ENCODE measurements at regions not wholly inside any gene's neighbourhood (a gene's known extent, or its start where the extent isn't known, plus 50 kb on each side); places are given as distances from the start of the nearest gene placed in this dataset.

- TF ChIP-seq CTCF (conservative IDR thresholded peaks at IDR 0.05) = no peak
- H3K27ac ChIP-seq = no peak overlapping the region
Observed at GRCh38 chrX:39969099-39969818, 128.5 kb downstream of the BCOR start.

GRCh38 chrX:39969819-39970504, 127.8 kb downstream of the BCOR start:
- TF ChIP-seq CTCF (conservative IDR thresholded peaks at IDR 0.05) = no peak
- H3K27ac ChIP-seq = no peak overlapping the region

- H3K27ac ChIP-seq = no peak overlapping the region
- no peak for TF ChIP-seq CTCF (conservative IDR thresholded peaks at IDR 0.05)
Observed at GRCh38 chrX:39971760-39972159, 126.0 kb downstream of the BCOR start.

- no peak for TF ChIP-seq CTCF (conservative IDR thresholded peaks at IDR 0.05)
- H3K27ac ChIP-seq = no peak overlapping the region
Observed at GRCh38 chrX:39972340-39972739, 125.4 kb downstream of the BCOR start.

GRCh38 chrX:39973810-39974209, 123.9 kb downstream of the BCOR start:
- no peak for TF ChIP-seq CTCF (conservative IDR thresholded peaks at IDR 0.05)
- H3K27ac ChIP-seq = no peak overlapping the region

- no peak for TF ChIP-seq CTCF (conservative IDR thresholded peaks at IDR 0.05)
- no peak overlapping the region for H3K27ac ChIP-seq
Observed at GRCh38 chrX:39974270-39974669, 123.5 kb downstream of the BCOR start.

- H3K27ac ChIP-seq = no peak overlapping the region
- no peak for TF ChIP-seq CTCF (conservative IDR thresholded peaks at IDR 0.05)
Observed at GRCh38 chrX:39975101-39975925, 122.4 kb downstream of the BCOR start.

Measured in VCaP (cell line).